Mesothelial cell of epicardium (in vitro differentiated cells): ENCODE measurements at regions not wholly inside any gene's neighbourhood (a gene's known extent, or its start where the extent isn't known, plus 50 kb on each side); places are given as distances from the start of the nearest gene placed in this dataset.
"Not testable (repeated sequence)": the region's sequence is repeated elsewhere in the genome, so short reads cannot be mapped to it uniquely, and the experiment has no call there.

Experiments
- DNase-seq, 2 experiments: peaks; one replicate each; pipeline ENCODE4 v3.0.0; 2021; ENCODE audit warnings: low spot score in 2 of 2; ENCODE audit not compliant: unreplicated experiment in 2 of 2
- H3K27ac Mint-ChIP-seq: 2 replicates; pipeline ENCODE4 v1.8.0; 2021; ENCODE audit warnings: mixed read lengths
- H3K27me3 Mint-ChIP-seq: 2 replicates; pipeline ENCODE4 v1.8.0; 2021; ENCODE audit warnings: low read depth, mixed read lengths
- H3K36me3 Mint-ChIP-seq: 2 replicates; pipeline ENCODE4 v1.8.0; 2021; ENCODE audit warnings: mixed read lengths
- H3K4me1 Mint-ChIP-seq: 2 replicates; pipeline ENCODE4 v1.8.0; 2021; ENCODE audit warnings: mixed read lengths
- H3K4me3 Mint-ChIP-seq: 2 replicates; pipeline ENCODE4 v1.8.0; 2021; ENCODE audit warnings: mild to moderate bottlenecking, moderate library complexity, mixed read lengths
- H3K9me3 Mint-ChIP-seq: 2 replicates; pipeline ENCODE4 v1.8.0; 2021; ENCODE audit warnings: mixed read lengths
- CTCF ChIP-seq: fragments of 200-600 bp; sonication (generic); IDR thresholded peaks from one replicate; pipeline ENCODE4 v1.5.0; 2021; ENCODE audit warnings: antibody characterized with exemption; ENCODE audit not compliant: unreplicated experiment

GRCh38 chr20:30288346-30288745, 969.1 kb upstream of the DEFB115 start:
- Mint-ChIP-seq H3K27me3 (no peaks in the 10 kb centered on the region), H3K9me3 (peaks cover 44% of the 10 kb centered on the region), H3K4me1 (no peaks in the 10 kb centered on the region), H3K27ac (no peak overlapping the region), H3K4me3 (no peak overlapping the region), H3K36me3 (peaks cover 4% of the 10 kb centered on the region)
- no peak for TF ChIP-seq CTCF
- DNase-seq: no peak

GRCh38 chr20:30289049-30289448, 968.4 kb upstream of the DEFB115 start:
- not testable (repeated sequence) for H3K36me3 Mint-ChIP-seq, H3K27me3 Mint-ChIP-seq, H3K4me1 Mint-ChIP-seq, H3K27ac Mint-ChIP-seq, DNase-seq, H3K4me3 Mint-ChIP-seq
- peaks cover 47% of the 10 kb centered on the region for H3K9me3 Mint-ChIP-seq

- not testable (repeated sequence) for H3K36me3 Mint-ChIP-seq, H3K4me3 Mint-ChIP-seq, H3K27ac Mint-ChIP-seq, H3K4me1 Mint-ChIP-seq, DNase-seq, H3K27me3 Mint-ChIP-seq
- H3K9me3 Mint-ChIP-seq: peaks cover 47% of the 10 kb centered on the region
These were observed 967.7 kb upstream of the DEFB115 start for GRCh38 chr20:30289711-30290141.

- H3K9me3 Mint-ChIP-seq: peaks cover 55% of the 10 kb centered on the region
- not testable (repeated sequence) for H3K4me3 Mint-ChIP-seq, H3K36me3 Mint-ChIP-seq, H3K27me3 Mint-ChIP-seq, DNase-seq, H3K27ac Mint-ChIP-seq, H3K4me1 Mint-ChIP-seq
These were observed 967.0 kb upstream of the DEFB115 start for GRCh38 chr20:30290361-30291063.

GRCh38 chr20:30291064-30291379, 966.4 kb upstream of the DEFB115 start:
- not testable (repeated sequence) for H3K27ac Mint-ChIP-seq, H3K27me3 Mint-ChIP-seq, H3K4me3 Mint-ChIP-seq, H3K4me1 Mint-ChIP-seq, DNase-seq, H3K36me3 Mint-ChIP-seq
- H3K9me3 Mint-ChIP-seq: peaks cover 51% of the 10 kb centered on the region

- peaks cover 51% of the 10 kb centered on the region for H3K9me3 Mint-ChIP-seq
- not testable (repeated sequence) for H3K4me3 Mint-ChIP-seq, H3K27ac Mint-ChIP-seq, DNase-seq, H3K4me1 Mint-ChIP-seq, H3K36me3 Mint-ChIP-seq, H3K27me3 Mint-ChIP-seq
These were observed 965.8 kb upstream of the DEFB115 start for GRCh38 chr20:30291686-30292085.

GRCh38 chr20:30295396-30295795, 962.1 kb upstream of the DEFB115 start:
- not testable (repeated sequence) for H3K27me3 Mint-ChIP-seq, H3K4me3 Mint-ChIP-seq, DNase-seq, H3K4me1 Mint-ChIP-seq, H3K27ac Mint-ChIP-seq, H3K36me3 Mint-ChIP-seq
- H3K9me3 Mint-ChIP-seq: peaks cover 44% of the 10 kb centered on the region

- peaks cover 40% of the 10 kb centered on the region for H3K9me3 Mint-ChIP-seq
These were observed 961.5 kb upstream of the DEFB115 start for GRCh38 chr20:30295967-30296366.

GRCh38 chr20:30297878-30298595, 959.4 kb upstream of the DEFB115 start:
- H3K9me3 Mint-ChIP-seq: peaks cover 41% of the 10 kb centered on the region
- H3K27me3 Mint-ChIP-seq, H3K27ac Mint-ChIP-seq, H3K36me3 Mint-ChIP-seq, H3K4me3 Mint-ChIP-seq, H3K4me1 Mint-ChIP-seq, DNase-seq: not testable (repeated sequence)

More at GRCh38 chr20:30295967-30296366, 961.5 kb upstream of the DEFB115 start:
- DNase-seq, H3K4me3 Mint-ChIP-seq, H3K27me3 Mint-ChIP-seq, H3K36me3 Mint-ChIP-seq, H3K27ac Mint-ChIP-seq, H3K4me1 Mint-ChIP-seq: not testable (repeated sequence)

- not testable (repeated sequence) for H3K4me1 Mint-ChIP-seq, H3K27me3 Mint-ChIP-seq, H3K36me3 Mint-ChIP-seq, DNase-seq, H3K4me3 Mint-ChIP-seq, H3K27ac Mint-ChIP-seq
- peaks cover 42% of the 10 kb centered on the region for H3K9me3 Mint-ChIP-seq
These were observed 957.2 kb upstream of the DEFB115 start for GRCh38 chr20:30300220-30300642.

- not testable (repeated sequence) for H3K27me3 Mint-ChIP-seq, H3K27ac Mint-ChIP-seq, DNase-seq, H3K36me3 Mint-ChIP-seq, H3K4me3 Mint-ChIP-seq, H3K4me1 Mint-ChIP-seq
- peaks cover 35% of the 10 kb centered on the region for H3K9me3 Mint-ChIP-seq
These were observed 954.7 kb upstream of the DEFB115 start for GRCh38 chr20:30302786-30303185.

GRCh38 chr20:30309938-30310337, 947.5 kb upstream of the DEFB115 start:
- not testable (repeated sequence) for H3K4me1 Mint-ChIP-seq, H3K27ac Mint-ChIP-seq, DNase-seq, H3K27me3 Mint-ChIP-seq, H3K4me3 Mint-ChIP-seq, H3K36me3 Mint-ChIP-seq
- peaks cover 33% of the 10 kb centered on the region for H3K9me3 Mint-ChIP-seq

- not testable (repeated sequence) for H3K27me3 Mint-ChIP-seq, H3K4me3 Mint-ChIP-seq, DNase-seq, H3K27ac Mint-ChIP-seq, H3K4me1 Mint-ChIP-seq, H3K36me3 Mint-ChIP-seq
- H3K9me3 Mint-ChIP-seq: peaks cover 33% of the 10 kb centered on the region
These were observed 947.1 kb upstream of the DEFB115 start for GRCh38 chr20:30310385-30310784.
